Activated B cell treated with CpG ODN at 0.5 μM for 24 hours (primary cell): ENCODE measurements at regions not wholly inside any gene's neighbourhood (a gene's known extent, or its start where the extent isn't known, plus 50 kb on each side); places are given as distances from the start of the nearest gene placed in this dataset.
"Not testable (repeated sequence)": the region's sequence is repeated elsewhere in the genome, so short reads cannot be mapped to it uniquely, and the experiment has no call there.

Experiments used
- ATAC-seq: fragments of 200-7000 bp; cut with Tn5 transposase; one replicate; pipeline ENCODE4 v1.10.0; 2021; ENCODE audit warnings: low read depth, mild to moderate bottlenecking, moderate library complexity
- CTCF ChIA-PET: fragments of 350-600 bp; sonication (Branson Sonifier 250); formaldehyde crosslinking; loops from one replicate; lab custom pipeline; 2021; ENCODE audit warnings: antibody characterized with exemption; lab: Charles Lee
- POLR2A ChIA-PET: fragments of 350-600 bp; sonication (Branson Sonifier 250); formaldehyde crosslinking; loops from one replicate; lab custom pipeline; 2021; ENCODE audit warnings: antibody characterized with exemption; lab: Charles Lee
- DNase-seq: peaks from one replicate; pipeline ENCODE4 v3.0.0; 2022
- H3K27ac Mint-ChIP-seq: one replicate; pipeline ENCODE4 v1.8.0; 2020; ENCODE audit warnings: mixed read lengths
- H3K27me3 Mint-ChIP-seq: one replicate; pipeline ENCODE4 v1.8.0; 2021; ENCODE audit warnings: mixed read lengths
- H3K36me3 Mint-ChIP-seq: one replicate; pipeline ENCODE4 v1.8.0; 2021; ENCODE audit warnings: low read depth, mixed read lengths
- H3K4me1 Mint-ChIP-seq: one replicate; pipeline ENCODE4 v1.8.0; 2021; ENCODE audit warnings: mixed read lengths
- H3K4me3 Mint-ChIP-seq: one replicate; pipeline ENCODE4 v1.8.0; 2020; ENCODE audit warnings: mild to moderate bottlenecking, mixed read lengths
- H3K9me3 Mint-ChIP-seq: one replicate; pipeline ENCODE4 v1.8.0; 2020; ENCODE audit warnings: mixed read lengths
- CTCF ChIP-seq: fragments of 200-600 bp; IDR thresholded peaks from one replicate; pipeline ENCODE4 v1.8.0; 2022; ENCODE audit warnings: antibody characterized with exemption, mild to moderate bottlenecking
- intact Hi-C: fragments of 100-400 bp; cut with micrococcal nuclease; formaldehyde crosslinking; loops from one replicate; pipeline ENCODE4 v1.15.1; 2024

DNA sequence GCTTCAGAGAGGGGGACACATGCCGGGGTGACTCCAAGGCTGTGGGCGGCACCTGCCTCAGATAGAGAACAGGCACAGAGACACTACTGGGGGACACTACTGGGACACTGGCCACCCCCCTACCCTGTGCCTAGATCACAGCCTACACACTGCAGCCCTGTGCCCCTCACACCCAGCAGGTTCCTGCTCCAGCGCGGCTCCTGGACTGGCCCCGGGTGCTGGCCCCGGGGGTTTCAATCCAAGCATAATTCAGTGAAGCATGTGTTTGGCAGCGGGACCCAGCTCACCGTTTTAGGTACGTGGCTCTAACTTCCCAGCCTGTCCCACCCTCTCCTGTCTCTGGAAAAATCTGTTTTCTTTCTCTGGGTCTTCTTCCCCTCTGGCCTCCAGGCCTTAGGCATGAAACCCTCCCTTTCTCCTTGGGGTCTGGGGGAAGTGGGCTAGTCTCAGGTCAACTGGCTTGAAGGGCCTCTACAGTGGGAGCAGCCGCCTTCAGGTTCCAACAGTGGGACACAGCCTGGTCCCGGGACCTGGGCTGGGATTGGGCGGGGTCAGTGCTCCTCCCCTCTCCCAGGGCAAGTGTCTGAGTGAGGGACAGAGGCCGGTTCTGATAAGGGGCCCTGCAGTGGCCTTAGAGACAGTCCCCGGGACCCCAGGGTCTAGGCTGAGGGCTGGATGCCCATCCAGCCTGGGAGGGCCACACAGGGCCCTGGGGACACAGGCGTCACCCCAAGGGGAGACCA, 98.8 kb downstream of the CRYBB2 start:
- Mint-ChIP-seq H3K27ac (no peak overlapping the region), H3K4me1 (no peaks in the 10 kb centered on the region), H3K36me3 (peaks cover 2% of the 10 kb centered on the region), H3K4me3 (no peak overlapping the region), H3K27me3 (no peaks in the 10 kb centered on the region), H3K9me3 (no peaks in the 10 kb centered on the region)
- intact Hi-C loops: loop anchor here (10.0 kb wide), 1 partner anchor 1743 kb away; no protein-coding TSS in a partner anchor
- CTCF ChIA-PET: no interaction called here
- POLR2A ChIA-PET: no interaction called here
- ATAC-seq: no peak
- TF ChIP-seq CTCF: no peak
- no peak for DNase-seq

GRCh38 chr22:25327018-25327755, 107.7 kb downstream of the CRYBB2 start:
- CTCF ChIA-PET: no interaction called here
- Mint-ChIP-seq H3K9me3 (no peaks in the 10 kb centered on the region), H3K4me1 (no peaks in the 10 kb centered on the region), H3K4me3 (no peak overlapping the region), H3K27ac (no peak overlapping the region), H3K27me3 (no peaks in the 10 kb centered on the region), H3K36me3 (no peaks in the 10 kb centered on the region)
- intact Hi-C loops: no loop called here
- DNase-seq: no peak
- ATAC-seq: no peak
- no peak for TF ChIP-seq CTCF
- POLR2A ChIA-PET: no interaction called here

DNA sequence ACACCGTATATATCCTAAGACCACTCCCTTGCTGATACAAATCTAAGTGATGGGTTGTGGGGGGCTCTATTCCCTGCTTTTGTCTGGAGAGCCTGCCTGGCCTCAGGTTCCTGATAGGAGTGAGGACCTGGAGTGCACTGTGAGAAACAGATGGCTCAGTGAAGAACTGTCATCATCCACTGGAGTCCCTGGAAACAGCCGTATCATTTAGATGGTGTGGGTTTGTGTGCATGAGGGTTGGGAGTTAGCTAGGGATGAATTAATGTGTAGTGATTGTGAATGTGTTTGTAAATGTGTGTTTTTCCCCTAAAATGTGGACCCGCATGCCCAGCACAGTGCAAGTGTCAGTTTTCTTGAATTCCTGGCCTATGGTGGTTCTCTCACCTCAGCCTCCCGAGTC, 111.6 kb downstream of the CRYBB2 start:
- no peak for TF ChIP-seq CTCF
- CTCF ChIA-PET: interaction anchor here (1.3 kb wide), 1 partner anchor 95 kb away, joined by 4 read pairs; no protein-coding TSS in a partner anchor
- no peaks in the 10 kb centered on the region for H3K27me3 Mint-ChIP-seq
- no peak for ATAC-seq
- H3K9me3 Mint-ChIP-seq: no peaks in the 10 kb centered on the region
- H3K4me3 Mint-ChIP-seq: no peak overlapping the region
- no peaks in the 10 kb centered on the region for H3K4me1 Mint-ChIP-seq
- no peak for DNase-seq
- POLR2A ChIA-PET: no interaction called here
- no peaks in the 10 kb centered on the region for H3K36me3 Mint-ChIP-seq
- intact Hi-C loops: loop anchor here (5.0 kb wide), 1 partner anchor 49 kb away; no protein-coding TSS in a partner anchor
- no peak overlapping the region for H3K27ac Mint-ChIP-seq

DNA sequence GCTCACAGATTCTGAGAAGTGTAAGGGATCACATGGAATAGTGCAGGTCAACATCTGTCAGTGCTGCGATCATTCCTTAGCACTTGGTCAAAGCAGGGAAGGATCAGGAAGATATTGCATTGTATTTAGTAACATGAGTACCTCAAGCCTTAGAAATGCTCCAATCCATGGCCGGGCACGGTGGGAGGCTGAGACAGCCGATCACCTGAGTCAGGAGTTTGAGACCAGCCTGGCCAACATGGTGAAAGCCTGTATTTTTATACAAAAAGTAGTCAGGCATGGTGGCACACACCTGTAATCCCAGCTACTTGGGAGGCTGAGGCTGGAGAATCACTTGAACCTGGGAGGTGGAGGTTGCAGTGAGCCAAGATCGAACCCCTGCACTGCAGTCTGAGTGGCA, 112.5 kb downstream of the CRYBB2 start:
- intact Hi-C loops: loop anchor here (5.0 kb wide), 1 partner anchor 50 kb away; no protein-coding TSS in a partner anchor
- ATAC-seq, H3K27ac Mint-ChIP-seq: not testable (repeated sequence)

DNA sequence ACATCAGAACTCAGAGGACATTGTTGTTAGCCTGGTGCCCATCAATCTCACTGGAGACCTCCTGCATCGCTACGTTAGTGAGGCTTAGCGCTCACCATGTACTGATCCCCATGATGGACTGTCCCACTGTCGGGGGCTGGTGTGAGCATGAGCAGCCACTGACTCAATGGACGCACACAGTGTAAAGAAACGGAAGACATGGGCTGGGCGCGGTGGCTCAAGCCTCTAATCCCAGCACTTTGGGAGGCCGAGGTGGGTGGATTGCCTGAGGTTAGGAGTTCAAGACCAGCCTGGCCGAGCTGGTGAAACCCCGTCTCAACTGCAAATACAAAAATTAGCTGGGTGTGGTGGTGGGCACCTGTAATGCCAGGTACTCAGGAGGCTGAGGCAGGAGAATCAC, 112.9 kb downstream of the CRYBB2 start:
- intact Hi-C loops: loop anchor here (5.0 kb wide), 1 partner anchor 50 kb away; no protein-coding TSS in a partner anchor
- no peak overlapping the region for H3K4me3 Mint-ChIP-seq
- H3K36me3 Mint-ChIP-seq: no peaks in the 10 kb centered on the region
- no peak for TF ChIP-seq CTCF
- DNase-seq (no peak), ATAC-seq (no peak)
- POLR2A ChIA-PET: no interaction called here
- CTCF ChIA-PET: interaction anchor here (0.6 to 1.3 kb wide), 2 partner anchors 56 to 96 kb away, joined by 4 read pairs; no protein-coding TSS in a partner anchor
- H3K27ac Mint-ChIP-seq: no peak overlapping the region
- H3K9me3 Mint-ChIP-seq: no peaks in the 10 kb centered on the region
- no peaks in the 10 kb centered on the region for H3K27me3 Mint-ChIP-seq
- no peaks in the 10 kb centered on the region for H3K4me1 Mint-ChIP-seq

More for the DNA sequence above, 112.5 kb downstream of the CRYBB2 start:
- CTCF ChIA-PET: interaction anchor here (0.6 to 1.3 kb wide), 2 partner anchors 57 to 96 kb away, joined by 4 read pairs; no protein-coding TSS in a partner anchor
- H3K4me3 Mint-ChIP-seq, POLR2A ChIA-PET, DNase-seq, H3K36me3 Mint-ChIP-seq, H3K27me3 Mint-ChIP-seq, H3K4me1 Mint-ChIP-seq, H3K9me3 Mint-ChIP-seq: not testable (repeated sequence)
